ENCODE measurements at regions not wholly inside any gene's neighbourhood (a gene's known extent, or its start where the extent isn't known, plus 50 kb on each side); places are given as distances from the start of the nearest gene placed in this dataset.
A peak's percentile ranks its signal among the peaks of the same experiment; 100 is the strongest.
"Not testable (repeated sequence)": the region's sequence is repeated elsewhere in the genome, so short reads cannot be mapped to it uniquely, and the experiment has no call there.

- DNase-seq (ENCODE audit: low read depth in 2 of 2) = no peak
These were observed 290.5 kb downstream of the OMA1 start for GRCh38 chr1:58256041-58256440.

GRCh38 chr1:58255192-58255591 lies 291.3 kb downstream of the OMA1 start:
- DNase-seq (ENCODE audit: low read depth in 2 of 2) = no peak

- DNase-seq (ENCODE audit: low read depth in 2 of 2) = peak; percentile 5 to 15
These were observed 295.0 kb downstream of the OMA1 start for GRCh38 chr1:58251430-58252073.

- DNase-seq (ENCODE audit: low read depth in 2 of 2) = no peak
These were observed 296.0 kb downstream of the OMA1 start for GRCh38 chr1:58250587-58250948.

GRCh38 chr1:58249737-58250586 lies 296.6 kb downstream of the OMA1 start:
- DNase-seq (ENCODE audit: low read depth in 2 of 2) = peak; percentile 3 to 28

DNA sequence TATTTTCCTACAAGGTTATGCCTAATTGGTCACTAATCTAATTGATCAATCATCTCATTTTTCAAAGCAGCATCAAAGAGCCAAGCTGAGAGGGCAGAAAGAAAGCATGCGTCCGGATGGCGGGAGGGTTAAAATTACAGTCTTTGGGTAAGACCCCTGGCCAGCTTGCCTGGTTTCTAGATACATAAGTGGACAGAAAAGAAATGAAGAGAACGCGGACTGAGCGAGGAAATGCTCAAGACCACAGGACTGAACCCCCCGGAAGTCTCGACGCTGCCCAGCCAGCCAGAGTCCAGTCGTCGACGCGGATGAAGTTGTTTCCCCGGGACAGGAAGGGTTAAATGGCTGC lies 297.2 kb downstream of the OMA1 start:
- DNase-seq (ENCODE audit: low read depth in 2 of 2) = no peak

- no peak for DNase-seq (ENCODE audit: low read depth in 2 of 2)
These were observed 297.7 kb downstream of the OMA1 start for GRCh38 chr1:58248791-58249190.

DNA sequence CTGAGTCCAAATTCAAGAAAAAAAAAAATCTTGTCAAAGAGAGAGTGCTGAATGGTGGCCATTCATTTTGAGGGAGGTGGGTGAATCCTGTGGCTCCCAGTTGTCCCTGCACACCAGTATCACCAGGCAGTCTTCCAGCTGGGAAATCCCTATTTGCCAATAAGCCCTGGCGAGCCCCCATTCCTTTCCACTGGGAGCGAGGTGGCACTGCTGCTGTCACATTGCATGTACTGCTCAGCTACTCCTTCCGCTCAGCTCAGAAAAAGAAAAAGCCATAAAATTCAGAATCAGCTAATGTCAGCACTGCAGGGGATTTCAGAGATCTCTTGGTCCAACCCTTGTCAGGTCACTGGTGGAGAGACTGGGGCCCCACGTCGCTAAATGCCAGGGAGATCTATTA lies 298.5 kb downstream of the OMA1 start:
- no peak for DNase-seq (ENCODE audit: low read depth in 2 of 2)

GRCh38 chr1:58246549-58246948 lies 300.0 kb downstream of the OMA1 start:
- DNase-seq (ENCODE audit: low read depth in 2 of 2) = no peak

- DNase-seq (ENCODE audit: low read depth in 2 of 2) = no peak
These were observed 301.7 kb downstream of the OMA1 start for GRCh38 chr1:58244872-58245271.

GRCh38 chr1:58238846-58239245 lies 307.7 kb downstream of the OMA1 start:
- no peak for DNase-seq (ENCODE audit: low read depth in 2 of 2)

DNA sequence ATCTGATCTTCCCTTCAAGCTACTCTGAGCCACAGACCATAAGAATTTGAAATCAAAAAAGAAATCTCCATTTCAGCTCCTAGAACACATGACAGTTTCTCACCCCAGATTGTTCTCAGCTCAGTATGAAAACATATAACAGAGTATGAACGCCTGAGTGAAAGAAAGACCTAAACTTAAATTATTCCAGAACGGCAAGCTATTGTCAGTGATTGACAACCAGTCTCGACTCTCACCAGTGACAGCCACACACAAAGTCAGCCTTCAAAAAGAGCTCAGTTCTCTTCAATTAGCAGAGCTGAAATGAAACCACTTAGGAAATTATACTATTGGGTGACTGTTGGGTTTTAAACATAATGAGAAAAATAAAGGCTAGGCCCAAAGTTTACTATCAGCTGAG lies 312.8 kb downstream of the OMA1 start:
- DNase-seq (ENCODE audit: low read depth in 2 of 2) = no peak

DNA sequence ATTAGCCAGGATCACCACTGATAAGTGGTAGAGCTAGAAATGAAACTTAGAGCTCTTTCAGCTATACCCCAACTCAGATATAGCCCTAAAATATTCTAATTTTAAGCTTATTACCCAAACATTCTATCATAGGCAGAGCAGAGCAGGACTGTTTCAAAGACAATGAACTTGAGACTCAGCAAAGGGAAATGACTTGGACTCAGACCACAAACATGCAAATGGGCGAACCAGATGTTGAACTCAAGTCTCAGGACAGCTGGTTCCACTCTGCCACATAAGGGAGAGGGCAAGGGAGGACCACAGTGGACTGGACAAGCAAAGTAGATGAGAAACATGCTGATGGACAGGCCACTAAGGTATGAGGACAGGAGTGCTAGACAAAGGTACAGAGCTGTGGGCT lies 315.3 kb downstream of the OMA1 start:
- DNase-seq (ENCODE audit: low read depth in 2 of 2) = no peak

- DNase-seq (ENCODE audit: low read depth in 2 of 2) = no peak
These were observed 318.9 kb downstream of the OMA1 start for GRCh38 chr1:58227604-58228003.

DNA sequence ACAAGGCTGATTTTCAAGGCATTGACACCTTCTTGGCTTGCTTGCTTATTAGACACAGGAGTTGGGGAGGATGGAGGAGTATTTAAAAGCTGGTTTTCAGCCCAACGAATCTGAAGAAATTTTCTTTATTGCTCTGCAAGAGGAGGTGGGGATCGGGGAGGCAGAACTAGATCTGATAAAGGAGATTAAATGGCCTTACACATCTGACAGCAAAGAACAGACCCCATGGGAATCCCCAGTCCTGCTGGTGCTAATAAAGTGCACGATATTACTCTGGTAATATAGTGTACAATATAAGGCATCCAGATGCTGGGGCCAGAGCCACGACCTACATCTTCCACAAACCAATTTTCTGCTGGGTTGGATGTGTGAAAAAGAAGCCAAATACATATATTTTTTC lies 323.0 kb downstream of the OMA1 start:
- DNase-seq (ENCODE audit: low read depth in 2 of 2) = no peak

DNA sequence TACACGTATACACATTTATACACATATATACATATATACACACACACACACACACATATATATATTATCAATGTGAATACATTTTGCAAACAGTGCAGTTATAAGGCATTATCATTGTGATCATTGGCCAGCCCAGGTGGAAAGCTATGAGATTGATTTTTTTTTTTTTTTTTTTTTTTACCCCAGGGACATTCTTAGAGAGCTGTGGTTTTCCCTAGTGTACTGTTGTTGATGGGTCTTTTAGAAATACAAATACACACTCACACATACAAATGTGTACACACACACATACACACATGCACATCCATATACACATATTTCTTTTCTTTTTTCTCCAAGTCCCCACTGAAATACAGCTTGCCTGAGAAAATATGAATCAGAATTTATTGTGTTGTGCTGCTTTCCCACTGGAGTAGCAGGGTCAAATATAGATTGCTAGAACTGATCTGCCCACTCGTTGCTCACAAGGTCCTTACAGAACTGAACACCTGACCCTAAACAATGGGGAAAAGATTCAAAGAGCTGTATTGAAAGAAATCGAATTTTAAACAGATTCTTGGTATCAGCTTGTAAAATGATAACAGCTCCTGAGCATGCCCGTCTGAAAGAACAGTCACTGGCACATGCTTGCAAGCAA lies 325.6 kb downstream of the OMA1 start:
- DNase-seq (ENCODE audit: low read depth in 2 of 2) = no peak

DNA sequence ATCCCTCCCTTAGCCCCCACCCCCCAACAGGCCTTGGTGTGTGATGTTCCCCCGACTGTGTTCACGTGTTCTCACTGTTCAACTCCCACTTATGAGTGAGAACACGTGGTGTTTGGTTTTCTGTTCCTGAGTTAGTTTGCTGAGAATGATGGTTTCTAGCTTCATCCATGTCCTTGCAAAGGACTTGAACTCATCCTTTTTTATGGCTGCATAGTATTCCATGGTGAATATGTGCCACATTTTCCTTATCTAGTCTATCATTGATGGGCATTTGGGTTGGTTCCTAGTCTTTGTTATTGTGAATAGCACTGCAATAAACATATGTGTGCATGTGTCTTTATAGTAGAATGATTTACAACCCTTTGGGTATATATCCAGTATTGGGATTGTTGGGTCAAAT lies 330.4 kb downstream of the OMA1 start:
- not testable (repeated sequence) for DNase-seq (ENCODE audit: low read depth in 2 of 2)

DNA sequence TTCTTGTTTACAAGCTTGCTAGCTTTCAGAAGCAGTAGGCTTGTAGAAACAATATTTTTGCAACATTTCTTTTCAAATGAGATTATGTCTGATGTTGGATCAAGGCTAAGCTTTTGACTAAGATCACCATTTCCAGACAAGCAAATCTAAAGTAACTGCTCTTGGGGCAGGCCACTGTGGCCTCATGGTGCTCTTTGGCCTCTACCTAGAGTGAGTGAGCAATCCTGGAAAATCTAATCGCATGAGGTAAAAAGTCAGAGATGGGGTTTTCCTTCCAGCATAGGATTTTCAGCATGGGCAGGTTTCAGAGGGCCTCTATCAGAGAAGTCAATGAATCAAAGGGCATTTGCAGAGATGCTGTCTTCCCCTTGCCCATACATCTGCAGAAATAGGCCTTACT lies 331.9 kb downstream of the OMA1 start:
- no peak for DNase-seq (ENCODE audit: low read depth in 2 of 2)

GRCh38 chr1:58211869-58212268 lies 334.7 kb downstream of the OMA1 start:
- DNase-seq (ENCODE audit: low read depth in 2 of 2) = no peak

- DNase-seq (ENCODE audit: low read depth in 2 of 2) = no peak
These were observed 337.0 kb downstream of the OMA1 start for GRCh38 chr1:58209575-58209974.

DNA sequence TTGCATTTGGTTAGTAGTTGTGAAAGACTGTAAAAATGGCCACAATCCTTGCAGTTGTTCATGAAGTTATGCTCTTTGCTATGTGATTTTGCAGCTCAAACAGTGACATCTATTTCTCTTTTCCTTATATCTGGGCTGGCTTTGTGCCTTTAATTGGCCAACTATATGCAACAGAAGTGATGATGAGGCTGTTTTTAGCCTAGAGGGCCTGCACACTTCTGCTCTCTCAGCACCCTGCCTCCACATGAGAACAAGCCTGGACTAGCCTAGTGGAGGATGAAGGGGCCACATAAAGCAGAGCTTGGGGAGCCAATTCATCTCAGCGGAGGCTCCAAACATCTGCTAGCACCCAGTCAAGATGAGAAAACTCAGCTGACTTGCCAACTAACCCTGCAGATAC lies 339.8 kb downstream of the OMA1 start:
- no peak for DNase-seq (ENCODE audit: low read depth in 2 of 2)

DNA sequence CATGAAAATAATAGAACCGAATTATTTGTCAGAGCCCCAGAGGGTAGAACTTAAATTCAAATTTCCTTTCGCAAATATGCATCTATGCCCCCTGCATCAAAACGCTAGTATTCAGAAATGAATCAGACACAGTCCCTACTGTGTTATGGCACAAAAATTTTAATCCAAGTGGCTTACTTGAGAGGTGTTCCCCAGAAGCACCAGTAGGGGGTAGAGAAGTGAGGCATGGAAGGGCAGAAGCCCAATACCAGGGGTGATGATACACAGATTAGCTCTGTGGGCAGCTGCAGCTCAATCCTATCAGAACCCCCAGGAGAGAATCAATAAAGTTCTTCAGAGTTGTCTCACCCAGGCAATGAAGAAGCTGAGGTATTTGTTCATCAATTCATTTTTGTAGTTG lies 342.2 kb downstream of the OMA1 start:
- no peak for DNase-seq (ENCODE audit: low read depth in 2 of 2)

Data from dermis microvascular lymphatic vessel endothelial cell (primary cell).